KMS-11 (cell line): ENCODE measurements at regions not wholly inside any gene's neighbourhood (a gene's known extent, or its start where the extent isn't known, plus 50 kb on each side); places are given as distances from the start of the nearest gene placed in this dataset.

Source experiments
- H2AFZ ChIP-seq: fragments of 200-600 bp; sonication (generic); 2 replicates; pipeline ENCODE4 v1.6.1; 2016; ENCODE audit warnings: antibody characterized with exemption, mixed run types, low read depth
- H3K27ac ChIP-seq: fragments of 200-600 bp; sonication (generic); 2 replicates; pipeline ENCODE4 v1.6.1; 2016; ENCODE audit warnings: mild to moderate bottlenecking, mixed run types
- H3K27me3 ChIP-seq: fragments of 200-600 bp; sonication (generic); 2 replicates; pipeline ENCODE4 v1.6.1; 2017; ENCODE audit warnings: mild to moderate bottlenecking, low read depth, mixed run types, moderate library complexity; ENCODE audit not compliant: insufficient read depth
- H3K36me3 ChIP-seq: fragments of 200-600 bp; sonication (generic); 2 replicates; pipeline ENCODE4 v1.6.1; 2017; ENCODE audit warnings: mild to moderate bottlenecking, mixed run types; ENCODE audit not compliant: insufficient read depth
- H3K4me1 ChIP-seq: fragments of 200-600 bp; sonication (generic); 2 replicates; pipeline ENCODE4 v1.6.1; 2016; ENCODE audit warnings: mild to moderate bottlenecking, low read depth, mixed run types; ENCODE audit not compliant: poor library complexity, severe bottlenecking
- H3K4me2 ChIP-seq: fragments of 200-600 bp; sonication (generic); 2 replicates; pipeline ENCODE4 v1.7.0; 2016; ENCODE audit warnings: mild to moderate bottlenecking, mixed run types
- H3K4me3 ChIP-seq: fragments of 200-600 bp; sonication (generic); IDR thresholded peaks from 2 replicates; pipeline ENCODE4 v1.6.1; 2017; ENCODE audit warnings: low read depth, low read length, mixed read lengths; ENCODE audit not compliant: insufficient read depth
- H3K79me2 ChIP-seq: fragments of 200-600 bp; sonication (generic); 2 replicates; pipeline ENCODE4 v1.6.1; 2016; ENCODE audit warnings: low read depth, mixed run types; ENCODE audit not compliant: insufficient read depth
- H3K9ac ChIP-seq: fragments of 200-600 bp; sonication (generic); 2 replicates; pipeline ENCODE4 v1.6.1; 2016; ENCODE audit warnings: mild to moderate bottlenecking, mixed run types
- H4K20me1 ChIP-seq: fragments of 200-600 bp; sonication (generic); 2 replicates; pipeline ENCODE4 v1.6.1; 2016; ENCODE audit warnings: mild to moderate bottlenecking, mixed run types; ENCODE audit not compliant: insufficient read depth
- CTCF ChIP-seq: fragments of 200-600 bp; sonication (generic); conservative IDR thresholded peaks from 2 replicates; pipeline ENCODE4 v1.6.1; 2017; ENCODE audit warnings: low read depth, mild to moderate bottlenecking, antibody characterized with exemption, low read length, moderate library complexity, mixed read lengths

GRCh38 chr2:217271813-217272212, 411.9 kb upstream of the TNP1 start:
- H3K79me2 ChIP-seq, result no peaks in the 10 kb centered on the region
- H3K27me3 ChIP-seq, result no peaks in the 10 kb centered on the region
- no peaks in the 10 kb centered on the region for H3K4me1 ChIP-seq
- H4K20me1 ChIP-seq, result no peaks in the 10 kb centered on the region
- no peak overlapping the region for H3K4me3 ChIP-seq
- no peak for TF ChIP-seq CTCF
- H3K36me3 ChIP-seq, result no peaks in the 10 kb centered on the region
- no peak overlapping the region for H3K4me2 ChIP-seq
- H3K9ac ChIP-seq, result no peak overlapping the region
- H3K27ac ChIP-seq, result no peak overlapping the region
- H2AFZ ChIP-seq, result no peak overlapping the region

- Histone ChIP-seq H3K4me3 (no peak overlapping the region), H3K36me3 (no peaks in the 10 kb centered on the region), H3K4me1 (no peaks in the 10 kb centered on the region), H3K4me2 (no peak overlapping the region), H3K9ac (no peak overlapping the region), H4K20me1 (no peaks in the 10 kb centered on the region), H3K27ac (no peak overlapping the region), H2AFZ (no peak overlapping the region), H3K79me2 (no peaks in the 10 kb centered on the region), H3K27me3 (no peaks in the 10 kb centered on the region)
- TF ChIP-seq CTCF, result no peak
Measured at GRCh38 chr2:217270485-217271121, 410.7 kb upstream of the TNP1 start.

- Histone ChIP-seq H3K79me2 (no peaks in the 10 kb centered on the region), H3K27ac (no peak overlapping the region), H3K4me3 (no peak overlapping the region), H2AFZ (no peak overlapping the region), H3K4me2 (no peak overlapping the region), H4K20me1 (no peaks in the 10 kb centered on the region), H3K36me3 (no peaks in the 10 kb centered on the region), H3K27me3 (no peaks in the 10 kb centered on the region), H3K4me1 (no peaks in the 10 kb centered on the region), H3K9ac (no peak overlapping the region)
- no peak for TF ChIP-seq CTCF
Measured at GRCh38 chr2:217269701-217270484, 410.0 kb upstream of the TNP1 start.

- TF ChIP-seq CTCF, result no peak
- Histone ChIP-seq H3K27ac (no peak overlapping the region), H3K36me3 (no peaks in the 10 kb centered on the region), H3K4me1 (no peaks in the 10 kb centered on the region), H2AFZ (no peak overlapping the region), H4K20me1 (no peaks in the 10 kb centered on the region), H3K4me3 (no peak overlapping the region), H3K4me2 (no peak overlapping the region), H3K79me2 (no peaks in the 10 kb centered on the region), H3K9ac (no peak overlapping the region), H3K27me3 (no peaks in the 10 kb centered on the region)
Measured at GRCh38 chr2:217268978-217269377, 409.1 kb upstream of the TNP1 start.
